Esophagus squamous epithelium (tissue), 4 donors: ENCODE measurements at regions not wholly inside any gene's neighbourhood (a gene's known extent, or its start where the extent isn't known, plus 50 kb on each side); places are given as distances from the start of the nearest gene placed in this dataset.

Experiments used
- CTCF ChIP-seq, 6 experiments: fragments of 450-650 bp in 4 of 6; fragments of 200-600 bp in 2 of 6; sonication (generic) in 2 of 6; IDR thresholded peaks; one replicate each; pipeline ENCODE4 v1.5.1; 2016 to 2019; ENCODE audit warnings: antibody characterized with exemption in 6 of 6, mild to moderate bottlenecking in 4 of 6, moderate library complexity in 4 of 6
- POLR2A ChIP-seq, 4 donors: fragments of 450-650 bp; IDR thresholded peaks; one replicate each; pipeline ENCODE4 v1.6.1; 2017; ENCODE audit warnings: antibody characterized with exemption in 4 of 4, mild to moderate bottlenecking in 4 of 4, moderate library complexity in 3 of 4

- no peak for TF ChIP-seq CTCF (IDR thresholded peaks at IDR 0.05)
- no peak for TF ChIP-seq POLR2A (IDR thresholded peaks at IDR 0.05)
Measured at GRCh38 chr14:99072956-99073355, 199.0 kb downstream of the BCL11B start.
